Upper lobe of left lung (tissue), 6 donors: ENCODE measurements at regions not wholly inside any gene's neighbourhood (a gene's known extent, or its start where the extent isn't known, plus 50 kb on each side); places are given as distances from the start of the nearest gene placed in this dataset.

Experiments
- ATAC-seq, 2 donors: fragments of 200-7000 bp; cut with Tn5 transposase; one replicate each; pipeline ENCODE4 v1.9.1; 2022; ENCODE audit warnings: mild to moderate bottlenecking in 2 of 2, moderate library complexity in 2 of 2; ENCODE audit not compliant: low FRiP score in 2 of 2
- DNase-seq, 2 donors: peaks; one replicate each; pipeline ENCODE4 v3.0.0-alpha.2; 2019 to 2020
- H3K27ac ChIP-seq, 4 donors: fragments of 200-600 bp; sonication (generic); one replicate each; pipeline ENCODE4 v1.5.1; 2016 to 2019
- H3K27me3 ChIP-seq, 4 donors: fragments of 200-600 bp; sonication (generic); one replicate each; pipeline ENCODE4 v1.5.1; 2017 to 2019
- H3K36me3 ChIP-seq, 4 donors: fragments of 200-600 bp; sonication (generic); one replicate each; pipeline ENCODE4 v1.5.1; 2016 to 2019
- H3K4me1 ChIP-seq, 4 donors: fragments of 200-600 bp; sonication (generic); one replicate each; pipeline ENCODE4 v1.5.1; 2018 to 2019
- H3K4me3 ChIP-seq, 4 donors: fragments of 200-600 bp; sonication (generic); one replicate each; pipeline ENCODE4 v1.5.1; 2017 to 2019; ENCODE audit warnings: mild to moderate bottlenecking in 2 of 4, moderate library complexity in 1 of 4
- H3K9me3 ChIP-seq, 4 donors: fragments of 200-600 bp; sonication (generic); one replicate each; pipeline ENCODE4 v1.5.1; 2018 to 2019
- CTCF ChIP-seq, 6 experiments: fragments of 450-650 bp in 4 of 6; fragments of 200-600 bp in 2 of 6; sonication (generic) in 2 of 6; IDR thresholded peaks; one replicate each; pipeline ENCODE4 v1.5.1; 2016 to 2019; ENCODE audit warnings: antibody characterized with exemption in 6 of 6
- EP300 ChIP-seq, 4 donors: sonication (generic); formaldehyde crosslinking; IDR thresholded peaks; one replicate each; pipeline ENCODE4 v1.5.1; 2017; ENCODE audit warnings: antibody characterized with exemption in 4 of 4, control low read depth in 2 of 4
- POLR2A ChIP-seq, 4 donors: fragments of 450-650 bp; IDR thresholded peaks; one replicate each; pipeline ENCODE4 v1.5.1; 2016 to 2017; ENCODE audit warnings: antibody characterized with exemption in 4 of 4, mild to moderate bottlenecking in 2 of 4
- POLR2AphosphoS5 ChIP-seq, 2 donors: sonication (generic); formaldehyde crosslinking; IDR thresholded peaks; one replicate each; pipeline ENCODE4 v1.5.1; 2017; ENCODE audit warnings: antibody characterized with exemption in 2 of 2
- WGBS, 2 donors: methylation state at CpG; one replicate each; pipeline ENCODE4 v1.1.5; 2017 to 2018; 5-methylcytosine and 5-hydroxymethylcytosine counted together
- donor health status: DM: no; HTN: no; CAD: no; lungs with moderate emphysema.
- donor health status: DM: no; HTN: yes; CAD: no; lungs with severe emphysema.

GRCh38 chr12:58184212-58184611, 242.8 kb downstream of the ATP23 start:
- DNase-seq (no peak), ATAC-seq (no peak)
- H3K9me3 ChIP-seq = peaks cover 0 to 7% (median 0%) of the 10 kb centered on the region in 4 donors
- H3K4me3 ChIP-seq = no peak overlapping the region
- no peaks in the 10 kb centered on the region for H3K36me3 ChIP-seq
- H3K27me3 ChIP-seq = no peaks in the 10 kb centered on the region
- H3K27ac ChIP-seq = no peak overlapping the region
- H3K4me1 ChIP-seq = no peaks in the 10 kb centered on the region
- TF ChIP-seq POLR2A (IDR thresholded peaks at IDR 0.05) = no peak

- Histone ChIP-seq H3K9me3 (peaks cover 0 to 7% (median 0%) of the 10 kb centered on the region in 4 donors), H3K27me3 (no peaks in the 10 kb centered on the region), H3K4me3 (no peak overlapping the region), H3K36me3 (no peaks in the 10 kb centered on the region), H3K4me1 (no peaks in the 10 kb centered on the region), H3K27ac (no peak overlapping the region)
- TF ChIP-seq POLR2AphosphoS5 (IDR thresholded peaks at IDR 0.05) (no peak), CTCF (IDR thresholded peaks at IDR 0.05) (no peak), EP300 (IDR thresholded peaks at IDR 0.05) (no peak), POLR2A (IDR thresholded peaks at IDR 0.05) (no peak)
- ATAC-seq = no peak
- WGBS, 2 donors = 85 to 90% methylated on average over 4 of the region's 4 CpGs
- DNase-seq = no peak
Measured at GRCh38 chr12:58186401-58186800, 245.0 kb downstream of the ATP23 start.

GRCh38 chr12:58186914-58187313, 245.5 kb downstream of the ATP23 start:
- Histone ChIP-seq H3K9me3 (peaks cover 0 to 7% (median 0%) of the 10 kb centered on the region in 4 donors), H3K4me1 (no peaks in the 10 kb centered on the region), H3K4me3 (no peak overlapping the region), H3K27me3 (no peaks in the 10 kb centered on the region), H3K36me3 (no peaks in the 10 kb centered on the region), H3K27ac (no peak overlapping the region)
- TF ChIP-seq EP300 (IDR thresholded peaks at IDR 0.05) = no peak
- no peak for TF ChIP-seq POLR2A (IDR thresholded peaks at IDR 0.05)
- TF ChIP-seq CTCF (IDR thresholded peaks at IDR 0.05) = no peak
- TF ChIP-seq POLR2AphosphoS5 (IDR thresholded peaks at IDR 0.05) = no peak
- 56 to 58% methylated on average over 3 of the region's 3 CpGs for WGBS, 2 donors
- ATAC-seq (no peak), DNase-seq (no peak)

- DNase-seq (no peak), ATAC-seq (no peak)
- TF ChIP-seq EP300 (IDR thresholded peaks at IDR 0.05) (no peak), CTCF (IDR thresholded peaks at IDR 0.05) (no peak), POLR2A (IDR thresholded peaks at IDR 0.05) (no peak), POLR2AphosphoS5 (IDR thresholded peaks at IDR 0.05) (no peak)
- H3K4me1 ChIP-seq = no peaks in the 10 kb centered on the region
- WGBS, 2 donors = 81 to 87% methylated on average over 1 of the region's 1 CpG
- no peak overlapping the region for H3K4me3 ChIP-seq
- H3K36me3 ChIP-seq = no peaks in the 10 kb centered on the region
- peaks cover 0 to 7% (median 1%) of the 10 kb centered on the region in 4 donors for H3K9me3 ChIP-seq
- no peaks in the 10 kb centered on the region for H3K27me3 ChIP-seq
- H3K27ac ChIP-seq = no peak overlapping the region
Measured at GRCh38 chr12:58189030-58189429, 247.7 kb downstream of the ATP23 start.

GRCh38 chr12:58189893-58190292, 248.5 kb downstream of the ATP23 start:
- DNase-seq (no peak), ATAC-seq (no peak)
- WGBS, 2 donors = 67 to 81% methylated on average over 3 of the region's 3 CpGs
- Histone ChIP-seq H3K4me3 (no peak overlapping the region), H3K27me3 (no peaks in the 10 kb centered on the region), H3K9me3 (peaks cover 0 to 7% (median 1%) of the 10 kb centered on the region in 4 donors), H3K4me1 (no peaks in the 10 kb centered on the region), H3K27ac (no peak overlapping the region), H3K36me3 (no peaks in the 10 kb centered on the region)
- TF ChIP-seq POLR2AphosphoS5 (IDR thresholded peaks at IDR 0.05) (no peak), EP300 (IDR thresholded peaks at IDR 0.05) (no peak), CTCF (IDR thresholded peaks at IDR 0.05) (no peak), POLR2A (IDR thresholded peaks at IDR 0.05) (no peak)
